Endodermal cell (in vitro differentiated cells): ENCODE measurements at regions not wholly inside any gene's neighbourhood (a gene's known extent, or its start where the extent isn't known, plus 50 kb on each side); places are given as distances from the start of the nearest gene placed in this dataset.

Experiments
- DNase-seq: peaks from one replicate; pipeline ENCODE4 v3.0.0-alpha.2; 2017
- H3K27ac ChIP-seq: 2 replicates; pipeline ENCODE4 v1.5.1; 2013; ENCODE audit warnings: mild to moderate bottlenecking, low read depth, low read length, moderate library complexity
- H3K27me3 ChIP-seq: 2 replicates; pipeline ENCODE4 v1.6.1; 2013; ENCODE audit warnings: mild to moderate bottlenecking, low read length, moderate library complexity; ENCODE audit not compliant: insufficient read depth, control insufficient read depth, poor library complexity, severe bottlenecking
- H3K36me3 ChIP-seq: 2 replicates; pipeline ENCODE4 v1.7.0; 2013; ENCODE audit warnings: mild to moderate bottlenecking, low read length, moderate library complexity; ENCODE audit not compliant: control insufficient read depth, insufficient read depth
- H3K4me1 ChIP-seq: one replicate; pipeline ENCODE4 v1.7.0; 2013; ENCODE audit warnings: low read length; ENCODE audit not compliant: control insufficient read depth, insufficient read depth
- H3K4me3 ChIP-seq: 2 replicates; pipeline ENCODE4 v1.5.1; 2013; ENCODE audit warnings: mild to moderate bottlenecking, low read length, moderate library complexity
- H3K9ac ChIP-seq: 2 replicates; pipeline ENCODE4 v1.6.1; 2013; ENCODE audit warnings: mild to moderate bottlenecking, low read length, moderate library complexity; ENCODE audit not compliant: poor library complexity, severe bottlenecking; ENCODE audit errors: extremely low read depth
- H3K9me3 ChIP-seq: 2 replicates; pipeline ENCODE4 v1.6.1; 2013; ENCODE audit warnings: mild to moderate bottlenecking, low read length, moderate library complexity; ENCODE audit not compliant: control insufficient read depth
- H3K27ac Mint-ChIP-seq: 2 replicates; pipeline ENCODE4 v1.8.0; 2020; ENCODE audit warnings: mixed read lengths
- H3K27me3 Mint-ChIP-seq: 2 replicates; pipeline ENCODE4 v1.8.0; 2021; ENCODE audit warnings: mild to moderate bottlenecking, mixed read lengths; ENCODE audit not compliant: insufficient read depth
- H3K36me3 Mint-ChIP-seq: 2 replicates; pipeline ENCODE4 v1.8.0; 2020; ENCODE audit warnings: low read depth, mixed read lengths
- H3K4me1 Mint-ChIP-seq: 2 replicates; pipeline ENCODE4 v1.8.0; 2020; ENCODE audit warnings: mixed read lengths
- H3K4me3 Mint-ChIP-seq: 2 replicates; pipeline ENCODE4 v1.8.0; 2020; ENCODE audit warnings: mild to moderate bottlenecking, moderate library complexity, mixed read lengths
- H3K9me3 Mint-ChIP-seq: 2 replicates; pipeline ENCODE4 v1.8.0; 2020; ENCODE audit warnings: mild to moderate bottlenecking, mixed read lengths
- WGBS, 2 experiments: methylation state at CpG; one replicate each; pipeline versions ENCODE4 v1.1.5 to v1.1.7; 2013; ENCODE audit warnings: missing lambda C conversion rate in 2 of 2, mixed read lengths in 1 of 2; ENCODE audit not compliant: insufficient coverage in 1 of 2, insufficient read length in 1 of 2; 5-methylcytosine and 5-hydroxymethylcytosine counted together
- TF ChIP-seq, protein P1 (sequence below): fragments of 200-600 bp; sonication (generic); conservative IDR thresholded peaks from 2 replicates; pipeline ENCODE4 v1.5.0; 2021; ENCODE audit warnings: antibody characterized with exemption, mild to moderate bottlenecking

DNA sequence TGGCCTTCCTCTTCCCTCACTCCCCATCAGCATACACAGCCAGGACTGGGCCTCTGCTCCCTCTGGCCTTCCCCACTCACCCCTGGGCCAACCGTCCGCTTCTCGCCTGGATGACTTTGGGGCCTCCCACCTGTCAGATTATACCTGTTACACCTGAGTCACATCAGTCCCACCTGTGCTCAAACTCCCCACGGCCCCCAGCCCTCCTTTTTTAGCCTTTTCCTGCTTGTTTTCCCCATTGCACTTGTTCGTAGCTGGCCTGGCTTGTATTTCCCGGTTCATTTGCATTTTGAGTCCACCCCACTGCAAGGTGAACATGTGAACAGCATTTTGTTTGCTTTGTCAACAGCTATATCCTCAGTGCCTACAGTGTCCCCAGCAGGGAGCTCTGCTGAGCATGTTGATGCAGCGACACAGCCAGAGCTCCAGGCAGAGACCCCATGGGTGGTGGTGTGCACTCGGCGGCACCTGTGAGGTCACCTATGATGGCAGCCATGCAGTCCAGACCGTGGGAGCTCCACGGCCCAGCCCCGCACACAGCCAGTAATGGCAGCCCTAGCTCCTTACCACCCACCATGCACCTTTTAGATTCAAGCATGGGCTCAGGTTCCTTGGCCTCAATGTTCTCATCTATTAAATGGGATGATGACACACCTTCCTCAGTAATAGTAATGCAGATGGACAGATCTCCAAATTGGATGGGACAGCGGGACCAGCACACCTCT is 276.4 kb upstream of the HS6ST1 start:
- Histone ChIP-seq H3K27ac (no peak overlapping the region), H3K4me3 (no peak overlapping the region), H3K9me3 (no peaks in the 10 kb centered on the region), H3K36me3 (no peaks in the 10 kb centered on the region), H3K9ac (no peak overlapping the region), H3K4me1 (no peaks in the 10 kb centered on the region), H3K27me3 (no peaks in the 10 kb centered on the region)
- Mint-ChIP-seq H3K27me3 (peaks cover 4% of the 10 kb centered on the region), H3K9me3 (no peaks in the 10 kb centered on the region), H3K4me1 (peaks cover 15% of the 10 kb centered on the region), H3K4me3 (no peak overlapping the region), H3K27ac (no peak overlapping the region), H3K36me3 (no peaks in the 10 kb centered on the region)
- WGBS, 2 experiments: 84 to 91% methylated on average over 10 to 13 of the region's 13 CpGs
- TF ChIP-seq, protein P1, sequence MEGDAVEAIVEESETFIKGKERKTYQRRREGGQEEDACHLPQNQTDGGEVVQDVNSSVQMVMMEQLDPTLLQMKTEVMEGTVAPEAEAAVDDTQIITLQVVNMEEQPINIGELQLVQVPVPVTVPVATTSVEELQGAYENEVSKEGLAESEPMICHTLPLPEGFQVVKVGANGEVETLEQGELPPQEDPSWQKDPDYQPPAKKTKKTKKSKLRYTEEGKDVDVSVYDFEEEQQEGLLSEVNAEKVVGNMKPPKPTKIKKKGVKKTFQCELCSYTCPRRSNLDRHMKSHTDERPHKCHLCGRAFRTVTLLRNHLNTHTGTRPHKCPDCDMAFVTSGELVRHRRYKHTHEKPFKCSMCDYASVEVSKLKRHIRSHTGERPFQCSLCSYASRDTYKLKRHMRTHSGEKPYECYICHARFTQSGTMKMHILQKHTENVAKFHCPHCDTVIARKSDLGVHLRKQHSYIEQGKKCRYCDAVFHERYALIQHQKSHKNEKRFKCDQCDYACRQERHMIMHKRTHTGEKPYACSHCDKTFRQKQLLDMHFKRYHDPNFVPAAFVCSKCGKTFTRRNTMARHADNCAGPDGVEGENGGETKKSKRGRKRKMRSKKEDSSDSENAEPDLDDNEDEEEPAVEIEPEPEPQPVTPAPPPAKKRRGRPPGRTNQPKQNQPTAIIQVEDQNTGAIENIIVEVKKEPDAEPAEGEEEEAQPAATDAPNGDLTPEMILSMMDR: peak; percentile 13
- no peak for DNase-seq

DNA sequence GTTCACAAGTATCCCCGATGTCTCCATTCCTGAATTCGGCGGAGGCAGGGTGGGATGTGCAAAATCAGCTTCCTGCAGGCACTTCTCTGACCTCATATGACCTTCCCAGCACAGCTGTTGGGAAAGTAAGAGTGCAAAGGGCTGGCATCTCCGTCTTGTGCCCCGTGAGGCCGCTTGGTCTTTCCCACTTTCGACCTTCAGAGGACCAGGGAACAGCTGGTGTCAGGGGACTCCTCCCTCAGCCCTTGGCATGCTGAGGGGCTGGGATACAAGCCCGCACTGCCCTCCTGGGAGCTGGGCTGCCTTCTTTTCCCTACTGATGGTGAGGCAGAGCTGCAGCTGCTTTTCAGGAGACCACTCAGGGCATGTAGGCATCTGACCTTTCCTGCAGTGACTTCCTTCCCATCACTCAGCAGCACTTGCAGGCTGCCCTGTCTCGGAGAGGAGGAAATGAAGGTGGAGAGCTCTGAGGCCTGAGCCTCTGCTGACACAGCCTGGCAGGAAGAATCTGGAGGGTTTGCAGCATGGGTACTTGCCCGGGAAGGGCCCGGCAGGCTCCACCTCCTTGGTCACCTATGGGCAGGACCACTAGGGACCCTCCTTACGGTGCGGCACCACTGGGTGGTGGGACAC is 277.2 kb upstream of the HS6ST1 start:
- Mint-ChIP-seq H3K36me3 (no peaks in the 10 kb centered on the region), H3K9me3 (no peaks in the 10 kb centered on the region), H3K27ac (no peak overlapping the region), H3K4me1 (peaks cover 15% of the 10 kb centered on the region), H3K4me3 (no peak overlapping the region), H3K27me3 (peaks cover under 1% of the 10 kb centered on the region)
- H3K4me3 ChIP-seq: no peak overlapping the region
- no peak overlapping the region for H3K9ac ChIP-seq
- H3K4me1 ChIP-seq: no peaks in the 10 kb centered on the region
- no peak overlapping the region for H3K27ac ChIP-seq
- no peak for DNase-seq
- H3K36me3 ChIP-seq: no peaks in the 10 kb centered on the region
- WGBS, 2 experiments: 90 to 95% methylated on average over 9 to 13 of the region's 13 CpGs
- no peaks in the 10 kb centered on the region for H3K9me3 ChIP-seq
- H3K27me3 ChIP-seq: no peaks in the 10 kb centered on the region
- TF ChIP-seq, protein P1: no peak

DNA sequence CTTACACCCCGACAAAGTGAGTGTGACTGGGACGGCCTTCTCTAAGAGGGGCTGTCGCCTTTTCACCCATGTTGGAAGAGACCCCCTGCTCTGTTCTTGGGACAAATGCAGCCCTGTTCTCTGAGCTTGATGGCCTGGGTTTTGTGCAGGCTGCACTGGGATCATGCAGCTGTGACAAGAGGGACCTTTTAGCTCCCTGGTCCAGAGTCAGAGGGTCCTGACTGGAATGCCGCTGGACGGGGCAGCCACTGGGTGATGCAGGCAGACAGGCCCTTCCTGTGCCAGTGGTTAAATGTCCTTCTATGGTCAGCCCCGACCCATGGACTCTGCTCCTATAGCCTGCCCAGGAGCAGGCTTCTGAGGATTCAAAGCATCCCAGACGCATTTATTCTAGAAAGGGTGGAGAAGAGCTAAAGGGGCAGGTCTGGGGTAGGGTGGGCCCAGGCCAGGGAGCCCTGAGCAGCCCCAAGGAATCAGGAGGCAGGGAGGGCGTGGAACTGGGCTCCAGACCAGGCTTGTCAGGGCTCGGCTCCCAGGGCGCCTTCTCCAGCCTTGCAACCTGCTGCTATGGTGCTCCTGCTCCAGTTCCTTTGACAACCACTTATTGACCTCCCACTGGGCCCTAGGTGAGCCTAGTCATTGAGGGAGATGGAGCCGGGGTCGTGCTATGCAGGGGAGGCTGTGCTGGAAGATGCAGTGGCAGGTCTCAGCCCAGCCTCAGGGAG is 277.9 kb upstream of the HS6ST1 start:
- WGBS, 2 experiments: 93 to 97% methylated on average over 10 to 12 of the region's 12 CpGs
- DNase-seq: no peak
- Mint-ChIP-seq H3K4me3 (no peak overlapping the region), H3K36me3 (no peaks in the 10 kb centered on the region), H3K27ac (no peak overlapping the region), H3K4me1 (peaks cover 15% of the 10 kb centered on the region), H3K9me3 (no peaks in the 10 kb centered on the region), H3K27me3 (no peaks in the 10 kb centered on the region)
- TF ChIP-seq, protein P1: no peak
- Histone ChIP-seq H3K4me3 (no peak overlapping the region), H3K36me3 (no peaks in the 10 kb centered on the region), H3K9ac (no peak overlapping the region), H3K27ac (no peak overlapping the region), H3K4me1 (no peaks in the 10 kb centered on the region), H3K27me3 (no peaks in the 10 kb centered on the region), H3K9me3 (no peaks in the 10 kb centered on the region)
